Kidney capillary endothelial cell (primary cell): ENCODE measurements at regions not wholly inside any gene's neighbourhood (a gene's known extent, or its start where the extent isn't known, plus 50 kb on each side); places are given as distances from the start of the nearest gene placed in this dataset.
"Not testable (repeated sequence)": the region's sequence is repeated elsewhere in the genome, so short reads cannot be mapped to it uniquely, and the experiment has no call there.

ENCODE experiments used
- DNase-seq: peaks from one replicate; pipeline ENCODE4 v3.0.0-alpha.2; 2018; ENCODE audit warnings: low spot score

DNA sequence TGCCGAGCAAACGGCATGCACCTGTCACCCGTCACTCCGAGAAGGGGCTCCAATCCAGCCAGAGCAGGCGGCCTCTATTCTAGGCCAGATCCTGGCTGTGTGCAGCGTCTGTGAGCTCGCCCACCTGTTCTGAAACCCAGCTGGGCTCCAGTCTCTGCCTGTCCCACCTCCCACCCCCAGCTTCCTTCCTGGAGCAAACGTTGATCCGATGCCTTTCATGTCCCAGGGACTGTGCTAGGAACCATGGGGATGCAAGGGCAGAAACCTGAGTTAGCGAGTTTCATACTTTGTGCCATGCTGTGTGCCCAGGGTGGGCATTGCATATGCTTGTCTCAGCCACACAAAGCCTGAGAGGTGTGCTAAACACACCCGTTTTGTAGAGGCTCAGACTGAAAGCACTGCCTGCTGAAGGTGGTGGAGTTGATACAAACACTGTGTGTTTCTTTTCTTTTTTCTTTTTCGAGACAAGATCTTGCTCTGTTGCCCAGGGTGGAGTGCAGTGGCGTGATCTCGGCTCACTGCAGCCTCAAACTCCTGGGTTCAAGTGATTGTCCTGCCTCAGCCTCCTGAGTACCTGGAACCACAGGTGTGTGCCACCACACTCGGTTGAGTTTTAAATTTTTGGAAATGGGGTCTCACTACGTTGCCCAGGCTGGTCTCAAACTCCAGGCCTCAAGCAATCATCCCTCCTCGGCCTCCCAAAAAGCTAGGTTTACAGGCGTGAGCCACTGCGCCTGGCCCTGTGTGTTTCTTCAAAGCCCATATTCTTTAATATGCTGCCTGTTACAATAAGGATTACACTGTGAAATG lies 84.1 kb upstream of the MED13L start:
- no peak for DNase-seq

GRCh38 chr12:116365114-116365513 lies 87.6 kb upstream of the MED13L start:
- DNase-seq: no peak

- DNase-seq: no peak
Observed at GRCh38 chr12:116365606-116366455, 88.3 kb upstream of the MED13L start.

- DNase-seq: no peak
Observed at GRCh38 chr12:116366456-116366776, 88.9 kb upstream of the MED13L start.

GRCh38 chr12:116366824-116367223 lies 89.3 kb upstream of the MED13L start:
- DNase-seq: no peak

DNA sequence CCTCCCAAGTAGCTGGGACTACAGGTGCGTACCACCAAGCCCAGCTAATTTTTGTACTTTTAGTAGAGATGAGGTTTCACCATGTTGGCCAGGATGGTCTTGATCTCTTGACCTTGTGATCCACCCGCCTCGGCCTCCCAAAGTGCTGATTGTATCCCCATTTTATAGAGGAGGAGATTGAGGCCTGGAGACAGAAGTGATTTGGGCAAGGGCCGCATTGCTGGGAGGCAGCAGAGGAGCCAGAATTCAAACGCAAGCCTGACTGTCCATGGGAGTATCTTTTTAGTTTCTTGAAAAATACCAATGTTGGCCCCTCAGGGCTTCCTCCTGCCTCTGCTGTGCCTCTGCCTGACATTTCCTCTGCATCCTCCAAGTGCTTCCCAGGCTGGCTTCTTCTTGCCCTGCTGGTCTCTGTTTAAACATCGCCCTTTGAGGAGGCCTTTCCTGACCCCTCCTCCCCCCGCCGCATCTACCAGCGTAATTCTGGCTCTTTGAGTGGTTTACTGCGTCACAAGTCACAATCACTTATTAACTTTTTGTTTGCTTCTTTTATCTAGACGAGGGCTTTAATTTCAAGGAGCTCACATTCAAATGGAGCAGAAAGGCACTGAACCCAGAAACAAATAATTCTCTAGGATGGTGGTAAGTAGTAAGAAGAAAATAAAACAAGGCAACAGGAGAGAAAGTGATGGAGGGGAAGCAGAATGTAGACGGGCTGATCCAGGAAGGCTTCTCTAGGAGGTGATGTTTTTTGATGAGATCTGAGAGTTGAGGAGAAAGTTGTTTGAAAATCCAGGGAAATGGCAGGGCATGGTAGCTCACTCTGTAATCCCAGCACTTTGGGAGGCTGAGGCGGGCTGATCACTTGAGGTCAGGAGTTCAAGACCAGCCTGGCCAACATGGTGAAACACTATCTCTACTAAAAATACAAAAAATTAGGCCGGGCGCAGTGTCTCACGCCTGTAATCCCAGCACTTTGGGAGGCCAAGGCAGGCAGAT lies 91.0 kb upstream of the MED13L start:
- no peak for DNase-seq

DNA sequence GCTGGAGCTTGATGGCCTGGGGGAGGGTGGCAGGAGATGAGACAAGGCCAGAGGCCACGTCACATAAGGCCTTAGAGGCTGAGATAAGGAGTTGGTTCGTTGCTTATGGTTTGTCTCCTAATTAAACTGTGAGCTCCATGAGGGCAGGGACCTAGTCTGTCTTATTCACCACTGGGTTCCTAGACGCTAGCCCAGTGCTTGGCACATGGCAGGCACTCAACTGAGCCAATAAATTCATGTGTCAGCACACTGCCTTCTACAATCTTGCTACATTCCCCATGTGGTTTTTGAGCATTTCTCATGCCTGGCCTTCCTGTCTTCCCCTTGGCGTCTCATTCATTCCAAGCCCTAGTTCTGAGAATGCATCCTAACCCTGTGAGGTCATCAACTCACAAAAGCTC lies 92.5 kb upstream of the MED13L start:
- DNase-seq: no peak

DNA sequence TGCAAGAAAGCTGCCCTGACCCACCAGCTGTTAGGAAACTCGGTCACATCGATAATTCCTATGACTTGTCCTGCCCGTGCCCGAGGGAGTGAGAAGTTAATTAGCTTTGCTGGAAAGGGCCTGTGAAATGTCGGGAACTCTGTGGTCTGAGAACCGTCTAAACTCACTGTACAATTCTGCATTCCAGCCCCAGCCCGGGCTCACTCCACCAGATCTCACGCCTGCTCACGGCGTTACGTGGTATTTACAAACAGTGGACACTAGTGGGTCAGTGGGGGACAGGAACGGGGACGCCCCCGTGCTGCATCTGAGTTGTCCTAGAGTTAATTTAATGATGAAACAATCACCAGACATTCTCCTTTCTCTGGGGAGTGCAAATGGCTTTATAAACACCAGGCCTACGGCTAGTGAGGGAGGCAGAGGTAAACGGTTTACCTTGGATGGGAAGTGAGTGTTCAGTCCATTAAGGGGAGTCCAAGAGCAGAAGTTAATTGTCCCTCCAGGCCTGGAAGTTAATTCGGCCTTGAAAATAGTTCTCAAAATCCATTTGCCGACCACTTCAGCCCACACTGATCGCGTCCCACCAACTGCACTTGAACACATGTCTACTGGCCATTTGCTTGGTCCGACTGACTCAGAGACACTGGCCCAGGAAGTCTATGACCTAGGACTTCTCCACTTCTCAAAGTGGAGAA lies 93.5 kb upstream of the MED13L start:
- no peak for DNase-seq

GRCh38 chr12:116372815-116373214 lies 95.3 kb upstream of the MED13L start:
- DNase-seq: no peak

DNA sequence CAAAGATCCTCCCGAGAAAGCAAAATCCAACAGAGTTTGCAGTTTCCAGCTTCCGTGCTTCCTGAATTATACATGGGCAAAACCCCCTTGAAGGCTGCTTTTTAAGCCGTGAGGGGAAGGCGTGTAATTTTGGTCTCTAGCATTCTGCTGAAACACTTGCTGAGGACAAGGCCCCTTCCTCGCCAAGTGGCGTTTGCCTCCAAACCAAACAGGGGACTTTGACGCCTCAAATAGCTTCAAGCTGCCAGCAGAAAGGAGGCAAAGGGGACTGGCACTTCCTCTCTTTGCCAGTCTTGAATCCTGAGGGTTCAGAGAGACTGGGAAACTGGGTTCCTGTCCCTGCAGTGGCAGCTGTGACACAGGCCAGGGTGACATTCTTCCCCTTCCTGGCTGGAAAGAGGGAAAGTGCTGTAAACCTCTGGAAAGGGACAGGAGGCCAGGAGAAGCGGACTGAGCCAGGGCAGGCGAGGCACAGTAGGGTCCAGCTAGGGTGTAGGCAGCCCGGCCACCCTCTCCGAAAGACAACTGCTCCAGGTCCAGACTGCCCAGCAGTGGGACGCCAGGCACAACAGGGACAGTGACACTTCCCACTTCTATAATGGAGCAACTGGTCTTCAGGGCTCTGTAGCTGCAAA lies 96.2 kb upstream of the MED13L start:
- no peak for DNase-seq

GRCh38 chr12:116374207-116374606 lies 96.7 kb upstream of the MED13L start:
- no peak for DNase-seq

- DNase-seq: no peak
Observed at GRCh38 chr12:116375278-116375842, 97.9 kb upstream of the MED13L start.

- DNase-seq: peak; percentile 73
Observed at GRCh38 chr12:116376354-116377193, 99.1 kb upstream of the MED13L start.

DNA sequence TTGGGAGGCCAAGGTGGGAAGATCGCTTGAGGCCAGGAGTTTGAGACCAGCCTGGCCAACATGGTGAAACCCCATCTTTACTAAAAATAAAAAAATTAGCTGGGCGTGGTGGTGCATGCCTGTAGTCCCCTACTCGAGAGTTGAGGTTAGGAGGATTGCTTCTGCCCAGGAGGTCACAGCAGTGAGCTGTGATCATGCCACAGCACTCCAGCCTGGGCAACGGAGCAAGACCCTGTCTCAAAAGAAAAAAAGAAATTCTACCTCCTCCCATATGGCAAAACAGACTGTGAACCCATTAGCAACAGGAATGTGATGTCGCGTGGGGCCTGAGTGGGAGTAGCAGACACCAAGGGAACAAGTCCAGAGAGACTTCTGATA lies 99.7 kb upstream of the MED13L start:
- not testable (repeated sequence) for DNase-seq

DNA sequence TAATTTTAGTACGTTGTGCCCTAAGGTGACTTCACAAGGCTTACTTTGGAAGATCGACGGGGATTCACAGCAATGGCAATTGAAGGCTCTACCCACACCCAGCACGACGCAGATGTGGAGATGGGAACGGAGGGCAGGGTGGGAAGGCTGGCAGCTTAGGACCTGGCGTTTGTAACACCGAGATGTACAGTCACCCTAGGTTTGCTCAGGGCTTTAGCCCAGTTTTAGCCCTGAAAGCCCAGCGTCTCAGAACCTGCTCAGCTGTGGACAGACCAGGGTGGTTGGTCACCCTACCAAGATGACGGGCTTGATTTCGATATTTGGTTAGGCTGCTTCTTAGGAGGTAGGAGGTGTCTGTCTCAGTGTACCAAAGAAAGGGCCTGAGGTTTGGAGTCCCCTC lies 100.5 kb upstream of the MED13L start:
- DNase-seq: no peak

- DNase-seq: no peak
Observed at GRCh38 chr12:116380108-116380507, 102.6 kb upstream of the MED13L start.

GRCh38 chr12:116380740-116381139 lies 103.2 kb upstream of the MED13L start:
- not testable (repeated sequence) for DNase-seq

DNA sequence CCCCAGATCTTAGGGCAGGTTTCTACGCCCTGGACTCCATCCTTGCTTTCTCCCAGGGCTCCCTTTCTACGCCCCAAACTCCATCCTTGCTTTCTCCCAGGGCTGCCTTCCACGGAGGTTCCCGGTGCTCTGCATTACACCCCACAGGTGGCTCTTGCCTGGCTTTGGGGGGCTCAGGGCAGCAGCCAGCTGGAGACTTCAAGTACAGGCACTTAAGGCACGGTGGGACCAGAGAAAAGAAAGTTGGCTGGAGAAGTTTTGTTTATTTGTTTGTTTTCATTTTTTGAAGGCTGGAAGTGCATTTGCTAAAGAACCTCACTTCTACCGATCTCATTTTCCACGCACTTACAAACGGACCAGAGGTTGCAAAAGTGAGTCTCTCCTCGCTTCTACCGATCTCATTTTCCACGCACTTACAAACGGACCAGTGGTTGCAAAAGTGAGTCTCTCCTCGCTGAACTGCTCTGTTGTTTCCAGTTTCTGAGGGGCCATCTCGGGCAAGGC lies 103.8 kb upstream of the MED13L start:
- DNase-seq: no peak
